ENCODE measurements at regions not wholly inside any gene's neighbourhood (a gene's known extent, or its start where the extent isn't known, plus 50 kb on each side); places are given as distances from the start of the nearest gene placed in this dataset.
"Not testable (repeated sequence)": the region's sequence is repeated elsewhere in the genome, so short reads cannot be mapped to it uniquely, and the experiment has no call there.

GRCh38 chr3:173216063-173216462, 75.0 kb upstream of the SPATA16 start:
- DNase-seq: no peak

DNA sequence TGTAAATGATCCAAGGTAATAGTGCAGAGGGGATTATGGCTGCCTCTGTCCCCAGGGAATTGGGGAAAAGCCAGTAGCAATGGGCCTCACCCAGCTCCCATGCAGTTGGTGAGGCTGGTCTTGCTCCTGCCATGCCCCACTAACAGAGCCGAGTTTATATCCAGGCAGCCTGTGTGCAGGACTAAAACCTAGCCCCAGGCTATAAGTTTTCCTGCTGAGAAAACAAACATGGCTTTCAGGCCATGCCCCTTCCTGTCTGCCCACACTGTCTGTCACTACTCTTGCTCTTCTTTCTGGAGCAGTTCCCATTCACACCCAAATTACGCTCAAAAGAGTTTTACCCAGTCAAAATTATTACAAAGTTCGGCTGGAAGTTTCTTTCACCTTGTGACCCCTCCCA, 73.5 kb upstream of the SPATA16 start:
- no peak for DNase-seq

- no peak for DNase-seq
Observed at GRCh38 chr3:173199568-173199967, 58.5 kb upstream of the SPATA16 start.

GRCh38 chr3:173194868-173195267, 53.8 kb upstream of the SPATA16 start:
- not testable (repeated sequence) for DNase-seq

GRCh38 chr3:173191611-173192010, 50.6 kb upstream of the SPATA16 start:
- DNase-seq: no peak

Data from tongue (tissue), 1 donor.